ENCODE measurements at regions not wholly inside any gene's neighbourhood (a gene's known extent, or its start where the extent isn't known, plus 50 kb on each side); places are given as distances from the start of the nearest gene placed in this dataset.

DNA sequence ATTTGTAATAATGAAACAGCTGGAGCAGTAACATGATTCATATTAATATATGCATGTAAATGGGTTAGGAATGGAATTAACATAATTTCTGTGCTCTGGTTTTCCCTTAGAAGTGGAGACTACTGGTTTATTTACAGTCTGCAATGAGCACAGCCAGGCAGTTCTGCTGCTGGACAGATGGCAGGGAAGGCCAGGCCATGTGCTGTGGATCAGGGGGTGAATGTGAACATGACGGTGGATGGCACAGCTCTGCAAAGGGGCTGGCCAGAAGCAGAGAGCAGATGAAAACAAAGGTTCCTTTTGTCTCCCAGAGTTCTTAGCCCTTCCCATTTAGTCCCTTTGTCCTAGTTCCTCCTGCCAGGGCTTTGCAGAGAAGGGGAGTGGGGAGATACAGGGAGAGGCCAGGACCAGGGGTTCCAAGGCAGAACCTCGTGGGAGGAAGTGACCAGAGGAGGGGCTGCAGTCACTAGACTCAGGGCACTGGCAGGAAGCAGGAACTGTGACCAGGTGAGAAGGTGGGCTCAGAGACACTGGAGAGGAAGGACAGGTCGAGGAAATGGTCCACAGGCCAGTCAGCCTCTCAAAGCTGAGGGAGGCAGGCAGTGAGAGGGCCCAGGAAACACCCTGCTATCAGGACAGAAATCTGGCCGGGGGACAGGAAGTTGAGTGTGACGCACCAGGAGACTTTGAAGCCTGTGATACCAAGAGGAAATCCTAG lies 112.9 kb upstream of the ATP8B1 start:
- DNase-seq: peak; percentile 47

DNA sequence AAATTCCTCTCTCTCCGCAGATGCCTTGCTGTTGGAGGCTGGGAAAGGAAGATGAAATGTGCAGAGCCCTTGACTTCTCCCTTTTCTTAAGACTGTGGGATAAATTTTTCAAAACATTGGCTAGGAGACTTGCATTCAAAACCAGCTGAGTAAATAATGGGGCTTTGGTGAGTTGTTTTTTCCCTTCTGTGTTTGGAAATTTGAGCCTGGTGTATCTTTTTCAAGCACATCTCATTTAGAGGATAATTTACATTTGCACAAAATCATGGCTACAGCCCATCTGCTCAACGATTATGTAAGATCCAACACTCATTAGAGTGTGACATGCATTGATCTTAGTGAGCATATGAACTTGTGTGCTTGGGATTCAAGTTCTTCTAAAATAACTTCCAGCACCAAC lies 112.1 kb upstream of the ATP8B1 start:
- peak; percentile 89 for DNase-seq

DNA sequence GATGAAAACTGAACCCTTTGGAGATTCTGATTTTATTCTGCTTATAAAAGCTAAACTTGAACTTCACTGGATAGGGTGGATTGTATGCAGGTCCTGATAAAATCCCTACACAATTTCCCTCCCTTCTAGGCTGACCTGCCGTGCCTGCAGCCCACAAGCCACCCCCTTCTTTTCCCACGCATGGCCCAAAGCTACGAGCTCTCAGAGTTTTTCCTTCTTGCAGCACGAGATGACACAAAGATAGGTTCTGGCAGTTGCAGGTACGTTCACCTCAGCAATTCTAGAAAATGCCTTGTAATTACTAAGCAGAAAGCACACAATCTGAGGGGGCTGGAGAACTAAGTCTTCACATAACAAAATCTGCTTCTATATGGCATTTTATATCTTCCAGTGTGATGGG lies 110.6 kb upstream of the ATP8B1 start:
- DNase-seq: no peak

DNA sequence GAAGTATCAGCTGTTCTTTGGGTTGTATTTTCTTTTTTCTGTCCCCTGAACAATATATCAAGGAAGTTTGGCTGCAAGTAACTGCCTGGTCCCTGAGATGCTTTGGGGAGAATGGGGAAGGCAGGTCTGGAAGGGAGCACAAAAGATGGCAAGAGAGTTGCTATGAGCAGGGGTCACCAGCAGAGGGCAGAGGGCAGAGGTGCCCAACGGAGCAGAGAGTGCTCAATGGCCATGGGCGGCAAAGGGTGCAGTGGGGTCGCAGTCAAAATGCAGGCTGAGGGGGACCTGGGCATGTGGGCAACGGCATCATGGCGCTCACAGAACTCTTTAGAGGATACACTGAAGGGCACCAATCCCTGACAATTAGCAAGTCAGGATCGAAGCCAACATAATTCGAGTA lies 107.7 kb upstream of the ATP8B1 start:
- no peak for DNase-seq

DNA sequence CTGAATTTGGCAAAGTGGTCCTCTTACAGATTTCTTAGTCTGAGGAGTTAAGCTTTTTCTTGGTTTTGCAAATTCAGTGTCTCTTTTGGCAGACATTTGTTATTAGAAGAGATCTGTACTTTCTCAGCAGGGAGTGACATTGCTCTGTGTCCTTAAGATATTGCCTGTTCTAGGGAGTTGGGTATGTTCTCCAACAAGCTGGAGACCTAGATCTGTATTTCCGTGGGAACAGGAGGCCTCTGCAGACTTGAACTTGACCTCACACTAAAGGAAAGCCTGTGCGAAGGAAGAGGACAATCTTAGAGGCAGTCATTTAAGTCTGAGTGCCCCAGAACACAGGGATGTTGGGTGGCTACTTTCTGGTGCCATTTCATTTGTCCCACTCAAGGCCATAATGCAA lies 107.0 kb upstream of the ATP8B1 start:
- no peak for DNase-seq

DNA sequence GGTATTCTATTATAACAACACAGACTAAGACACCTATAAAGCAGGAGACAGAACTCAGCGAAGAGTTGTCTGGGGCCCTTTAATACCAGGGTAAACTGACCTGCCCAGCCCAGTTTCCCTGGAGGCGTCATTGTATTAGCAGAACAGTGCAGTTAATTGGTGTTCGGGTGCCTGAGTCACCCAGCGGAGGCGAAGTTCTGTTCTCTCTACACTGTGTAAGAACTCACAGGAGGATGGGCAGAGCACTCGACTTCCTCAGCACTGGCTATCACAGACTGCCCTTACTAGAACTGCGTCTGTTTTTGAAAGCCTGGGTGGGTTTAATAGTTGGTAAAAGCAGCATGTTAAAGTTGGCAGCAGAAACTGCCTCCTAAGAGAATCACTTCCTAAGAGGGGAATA lies 106.5 kb upstream of the ATP8B1 start:
- DNase-seq: no peak

DNA sequence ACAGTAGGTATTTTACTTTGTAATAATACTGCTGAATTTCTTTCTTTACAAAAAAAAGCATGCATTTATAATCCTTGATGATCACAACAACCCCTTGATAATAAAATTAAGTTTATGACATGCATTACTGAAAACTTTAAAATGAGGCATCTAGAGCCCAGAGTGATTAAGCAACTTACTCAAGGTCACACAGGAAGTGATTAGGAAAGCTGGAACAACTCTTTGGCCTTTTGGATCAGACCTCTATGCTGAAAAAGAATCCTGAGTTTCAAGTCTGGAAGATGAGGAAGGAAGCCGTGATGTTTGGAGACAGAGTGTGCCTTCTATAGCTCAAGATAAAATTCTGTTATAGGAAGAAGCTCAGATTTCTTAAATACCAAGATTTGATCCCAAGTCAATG lies 105.0 kb upstream of the ATP8B1 start:
- no peak for DNase-seq

DNA sequence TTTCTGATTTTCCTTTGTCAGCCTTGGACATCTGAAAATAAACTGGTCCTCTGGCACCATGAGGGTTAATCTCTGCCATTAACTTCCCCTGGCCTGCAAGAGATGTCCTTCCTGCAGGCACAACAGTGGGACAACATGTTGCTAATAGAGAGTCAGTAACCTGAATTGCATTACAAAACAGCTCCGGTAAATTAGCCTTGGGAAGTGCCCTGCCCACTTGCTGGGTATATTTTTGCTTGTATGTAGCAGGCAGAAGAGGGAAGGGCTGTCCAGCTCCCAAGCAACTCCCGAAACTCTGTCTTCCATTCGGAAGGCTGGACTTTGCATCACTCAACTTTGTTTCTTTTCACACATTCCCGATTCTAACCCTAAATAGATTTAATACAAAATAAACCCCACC lies 104.4 kb upstream of the ATP8B1 start:
- DNase-seq: no peak

DNA sequence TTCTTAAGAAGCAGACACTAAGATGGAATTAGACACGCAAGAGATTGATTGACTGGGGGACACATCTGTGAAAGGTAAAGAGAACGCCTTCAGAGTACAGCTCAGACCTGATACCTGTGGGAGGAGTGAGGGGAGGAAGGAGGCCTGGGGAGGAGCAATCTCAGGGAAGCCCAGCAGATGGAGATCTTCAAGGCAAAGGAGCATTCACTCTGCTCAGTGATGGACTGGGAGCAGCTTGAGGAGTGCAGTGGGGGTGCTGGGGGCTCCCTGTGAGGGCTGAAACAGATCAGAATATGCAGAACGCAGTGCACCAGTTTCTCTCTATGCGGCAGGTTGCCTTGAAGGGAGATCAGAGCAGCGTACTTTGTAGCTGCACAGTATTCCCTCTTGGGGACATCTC lies 103.7 kb upstream of the ATP8B1 start:
- peak; percentile 16 for DNase-seq

DNA sequence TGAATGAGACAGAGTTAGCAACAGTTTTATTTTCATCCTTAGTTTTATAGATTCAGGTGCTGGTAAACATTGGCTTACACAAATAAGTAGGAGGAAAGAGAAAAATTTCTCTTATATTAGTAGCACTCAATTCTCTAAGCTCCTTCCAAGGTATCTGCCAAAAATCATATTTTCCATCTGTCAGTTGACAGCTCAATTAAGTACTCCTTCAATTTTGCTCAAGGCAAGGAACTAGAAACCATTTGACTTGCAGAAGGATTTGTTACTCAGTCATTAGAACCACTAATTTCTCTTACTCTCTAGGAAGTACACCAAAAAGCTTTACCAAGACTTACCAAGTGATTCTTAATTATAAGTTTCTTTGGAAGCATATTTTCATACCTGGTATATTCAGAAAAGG lies 101.4 kb upstream of the ATP8B1 start:
- no peak for DNase-seq

DNA sequence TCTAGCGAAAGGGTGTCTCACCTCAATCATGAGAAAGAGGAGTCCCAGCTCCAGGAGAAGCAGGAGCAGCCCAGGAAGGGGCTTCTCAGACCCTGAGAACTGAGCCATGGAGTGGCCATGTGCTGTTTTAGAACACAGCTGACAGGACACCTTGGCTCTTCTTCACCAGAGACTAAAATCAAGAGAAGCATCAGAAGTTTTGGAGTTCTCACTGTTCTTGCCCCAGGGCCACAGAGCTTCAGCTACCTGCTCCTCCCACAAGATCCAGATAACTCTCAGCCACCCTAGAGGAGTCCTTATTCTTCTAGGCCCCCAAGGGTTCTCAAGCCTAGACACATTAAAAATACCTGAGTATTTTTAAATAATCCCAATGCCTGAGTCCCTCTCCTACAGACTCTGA lies 99.6 kb upstream of the ATP8B1 start:
- no peak for DNase-seq

DNA sequence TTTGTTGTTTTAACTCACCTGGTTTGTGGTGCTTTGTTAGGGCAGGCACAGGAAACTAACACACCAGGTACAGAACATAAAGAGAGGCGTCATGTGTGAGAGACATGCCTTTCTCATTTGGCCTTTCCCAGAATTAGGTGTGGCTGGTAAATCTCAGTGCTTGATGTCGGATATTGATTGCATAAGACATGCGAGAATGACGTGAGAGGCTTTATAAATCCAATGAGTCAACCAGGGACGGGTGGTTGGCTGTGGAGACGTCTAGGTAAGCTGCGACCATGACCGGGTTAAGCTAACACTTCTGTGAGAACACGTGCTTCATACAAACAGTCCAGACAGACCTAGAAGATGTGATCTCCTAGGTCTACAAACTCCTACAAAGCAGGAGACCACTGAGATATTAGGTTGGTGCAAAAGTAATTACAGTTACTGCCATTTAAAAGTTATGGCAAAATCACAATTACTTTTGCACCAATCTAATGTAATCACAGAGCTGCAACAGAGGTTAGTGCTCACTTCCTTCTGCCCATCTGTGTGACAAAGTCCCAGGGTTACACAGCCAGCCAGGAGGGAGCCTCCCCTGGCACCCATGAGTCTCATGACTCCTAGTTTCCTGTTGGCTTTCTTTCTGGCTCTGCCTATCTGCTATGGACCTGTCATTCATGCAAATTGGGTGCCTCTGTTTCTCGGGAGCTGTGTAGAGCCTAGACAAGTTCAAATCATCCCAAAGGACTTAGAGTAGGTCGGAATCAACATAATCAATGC lies 98.9 kb upstream of the ATP8B1 start:
- DNase-seq: no peak

DNA sequence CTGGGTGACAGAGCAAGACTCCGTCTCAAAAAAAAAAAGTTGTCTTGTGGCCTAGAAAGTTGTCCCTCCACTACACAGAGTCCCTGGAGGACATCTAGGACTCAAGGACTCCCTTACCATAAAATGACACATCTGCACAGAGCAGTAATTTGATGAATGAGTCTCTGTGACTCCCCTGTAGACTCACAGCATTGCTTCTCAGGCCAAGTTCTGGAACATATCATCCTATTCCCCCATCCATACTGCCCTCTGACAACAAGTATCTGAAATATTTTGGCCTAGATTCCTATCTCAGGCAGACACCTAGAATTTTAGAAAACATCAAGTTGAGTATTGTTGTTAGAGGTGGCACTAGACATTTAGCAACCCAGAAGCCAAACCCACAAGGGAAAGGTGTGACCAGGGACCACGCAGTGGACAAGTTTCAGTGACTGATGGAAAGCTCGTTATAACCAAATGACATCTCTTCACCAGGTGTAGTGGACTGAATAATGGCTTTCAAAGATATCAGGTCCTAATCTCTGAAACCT lies 97.9 kb upstream of the ATP8B1 start:
- DNase-seq: no peak

DNA sequence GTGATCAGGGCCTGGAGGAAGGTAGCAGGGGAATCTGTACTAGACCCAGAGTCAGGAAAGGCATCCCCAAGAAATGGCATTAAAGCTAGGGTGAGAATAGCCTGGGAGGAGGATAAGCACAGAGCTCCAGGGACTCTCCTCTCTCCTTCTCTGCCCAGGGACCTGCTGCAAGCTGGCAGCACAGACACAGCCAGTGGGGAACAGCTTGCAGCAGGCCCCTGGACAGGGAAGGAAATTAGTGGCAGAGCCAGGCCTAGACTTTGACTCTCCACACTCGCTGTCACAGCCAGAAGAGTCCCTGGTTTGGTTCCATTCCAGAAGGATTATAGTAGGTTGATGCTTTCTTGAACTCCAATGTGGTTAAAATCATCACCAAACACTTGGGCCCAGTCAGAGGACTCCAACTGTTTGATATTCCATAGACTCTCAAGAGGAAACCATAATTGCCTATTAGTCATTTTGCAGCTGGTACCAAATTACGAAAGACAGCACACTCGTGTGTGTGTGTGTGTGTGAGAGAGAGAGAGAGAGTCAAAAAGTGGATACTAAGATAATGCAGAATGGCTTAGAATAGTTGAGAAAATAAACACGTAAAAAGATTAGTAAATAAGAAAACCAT lies 95.5 kb upstream of the ATP8B1 start:
- DNase-seq: peak; percentile 46

DNA sequence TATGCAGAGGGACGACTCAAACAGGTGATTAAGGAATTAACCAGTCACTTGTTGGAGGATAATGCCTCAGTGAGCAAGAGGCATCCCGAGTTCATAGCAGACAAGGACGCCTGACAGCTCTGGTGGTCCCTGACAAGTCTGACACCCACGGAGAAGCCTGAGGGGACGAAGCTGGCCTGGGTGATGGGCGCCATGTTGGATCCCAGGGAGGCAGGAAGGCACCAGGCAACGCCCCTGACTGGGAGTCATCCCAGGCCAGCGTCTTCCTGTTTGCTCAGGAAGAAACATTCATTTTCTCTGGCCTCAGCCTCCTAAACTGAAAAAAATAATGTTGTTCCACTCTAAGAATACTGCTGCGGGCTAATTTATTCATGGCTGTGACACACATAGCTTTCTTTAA lies 92.1 kb upstream of the ATP8B1 start:
- no peak for DNase-seq

DNA sequence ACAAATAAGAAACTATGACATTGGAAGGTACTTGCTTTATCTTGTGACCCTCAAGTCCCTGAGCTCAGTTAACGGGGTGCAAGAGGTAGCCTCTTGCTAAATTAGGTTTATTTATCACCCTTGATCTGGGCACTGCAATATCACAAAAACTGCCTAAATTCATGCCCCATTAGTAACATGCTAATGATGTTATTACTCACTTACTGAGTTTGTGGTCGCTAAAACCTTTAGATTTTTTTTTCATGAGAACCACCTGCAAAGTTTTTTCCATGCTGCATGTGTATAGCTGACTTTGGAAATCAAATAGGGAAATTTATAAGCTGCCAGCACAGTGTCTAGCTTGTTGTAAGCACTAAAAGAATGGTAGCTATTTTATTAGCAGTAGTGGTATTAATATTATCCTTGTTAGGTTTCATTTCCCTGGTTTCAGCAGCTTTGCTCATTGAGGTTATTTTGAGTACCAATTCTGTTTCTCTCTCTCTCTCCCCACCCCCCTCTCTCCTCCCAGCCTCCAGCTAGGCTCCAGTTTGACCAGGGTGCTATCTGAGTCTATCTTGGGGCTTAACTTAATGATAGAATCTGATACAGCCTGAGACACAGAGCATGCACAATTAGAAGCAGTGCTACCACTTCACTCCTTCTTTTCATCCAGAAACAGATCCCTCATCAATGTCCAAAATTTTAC lies 88.7 kb upstream of the ATP8B1 start:
- DNase-seq: no peak

DNA sequence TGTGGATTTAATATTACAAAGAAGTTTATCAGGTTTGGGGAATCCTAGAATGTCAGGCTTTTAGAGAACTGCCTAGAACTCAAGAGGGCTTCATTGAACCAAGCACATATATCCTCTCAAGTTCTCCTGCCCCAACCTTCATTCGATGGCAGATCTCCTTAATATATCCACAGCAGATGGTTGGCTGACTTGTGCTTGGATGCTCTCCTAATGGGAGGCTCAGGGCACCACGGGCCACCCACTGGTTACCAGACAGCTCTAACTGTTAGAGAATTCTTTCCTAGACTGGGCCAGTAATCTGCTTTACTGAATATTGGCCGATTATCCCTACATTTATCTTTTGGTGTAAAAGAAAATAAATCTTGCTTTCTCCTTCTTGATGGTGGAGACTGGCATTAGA lies 87.2 kb upstream of the ATP8B1 start:
- no peak for DNase-seq

DNA sequence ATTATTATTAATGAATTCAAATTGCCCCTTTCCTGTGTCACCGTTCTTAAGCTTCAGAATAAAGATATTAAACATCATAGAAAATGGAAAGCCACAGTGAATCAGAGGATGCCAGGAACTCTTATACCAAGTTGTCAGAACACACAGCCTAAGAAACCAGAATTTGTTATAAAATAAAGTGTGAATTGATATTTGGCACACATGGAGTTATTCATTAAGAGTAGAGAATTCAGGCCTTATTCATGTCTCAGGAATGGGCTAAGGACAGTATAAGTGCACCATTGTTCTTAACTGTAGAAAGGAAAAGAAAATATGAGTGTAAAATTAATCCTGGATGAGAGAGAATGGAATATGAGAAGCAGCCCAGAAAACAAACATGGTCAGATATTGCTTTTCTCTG lies 86.7 kb upstream of the ATP8B1 start:
- DNase-seq: no peak

DNA sequence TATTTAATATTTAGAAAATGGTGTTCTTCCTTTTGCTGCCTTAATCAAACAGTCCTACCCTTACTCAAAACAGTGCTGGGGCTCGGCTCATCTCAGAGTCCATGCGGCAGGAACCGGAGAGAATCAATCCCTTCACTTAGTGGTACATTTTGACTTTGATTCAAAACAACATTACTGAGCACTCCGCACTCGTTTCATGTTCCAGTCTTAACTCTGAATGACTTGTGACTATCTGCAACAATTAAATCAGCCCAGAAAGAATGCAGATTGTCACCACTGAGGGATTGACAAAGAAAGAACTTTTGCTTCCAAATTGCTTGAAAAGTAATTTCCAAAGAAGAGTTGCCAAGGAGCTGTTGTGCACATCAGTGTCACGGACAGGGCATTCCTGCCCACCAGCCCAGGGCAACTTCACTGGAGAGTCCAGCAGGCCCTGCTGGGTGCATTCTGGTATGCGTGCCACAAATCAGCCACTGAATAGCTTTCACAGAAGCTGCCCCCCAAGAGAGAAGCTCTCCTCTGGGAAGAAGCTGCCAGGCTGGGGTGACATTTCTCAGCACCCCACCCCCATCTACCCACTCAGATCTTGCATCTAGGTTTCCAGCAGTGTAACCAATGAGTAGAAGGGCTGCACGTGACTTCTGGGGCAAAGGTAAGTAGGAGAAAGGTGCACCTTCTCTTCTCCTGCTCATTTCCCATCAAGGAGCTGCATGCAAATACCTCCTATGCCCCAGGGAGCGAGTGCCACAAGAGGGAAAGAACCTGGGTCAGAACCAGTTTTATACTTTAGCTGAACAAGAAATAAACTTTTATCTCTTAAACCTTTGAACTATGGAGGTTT lies 84.6 kb upstream of the ATP8B1 start:
- DNase-seq: no peak

DNA sequence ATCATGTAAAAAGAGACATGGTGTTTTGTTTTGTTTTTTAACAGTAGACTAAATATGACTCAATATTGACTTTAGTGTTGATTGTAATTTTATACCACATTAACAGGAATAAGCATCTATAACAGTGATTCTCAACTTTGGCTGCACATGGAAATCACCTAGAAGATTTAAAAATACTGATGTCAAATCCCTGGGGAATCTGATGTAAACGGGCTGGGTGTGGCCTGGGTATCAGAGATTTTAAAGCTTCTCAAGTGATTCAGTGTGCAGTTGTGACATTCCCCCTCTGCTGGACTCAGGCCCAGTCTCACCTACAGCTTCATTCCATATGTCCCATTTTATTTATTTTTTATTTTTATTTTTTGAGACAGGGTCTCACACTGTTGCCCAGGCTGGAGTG lies 82.8 kb upstream of the ATP8B1 start:
- DNase-seq: no peak

DNA sequence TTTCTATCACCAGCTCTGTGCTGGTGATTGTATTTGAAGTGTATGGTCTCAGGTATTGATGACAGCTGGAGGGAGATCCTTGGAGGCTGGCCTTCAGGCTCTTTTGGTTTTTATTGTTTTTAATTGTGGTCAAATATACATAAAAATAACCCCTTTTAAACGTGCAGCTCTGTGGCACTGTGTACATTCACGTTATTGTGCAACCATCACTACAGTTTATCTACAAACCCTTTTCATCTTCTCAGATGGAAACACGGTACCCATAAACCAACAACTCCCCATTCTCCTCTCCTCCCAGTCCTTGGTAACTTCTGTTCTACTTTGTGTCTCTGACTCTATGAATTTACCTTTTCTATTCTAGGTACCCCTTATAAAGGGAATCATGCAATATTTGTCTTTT lies 79.3 kb upstream of the ATP8B1 start:
- DNase-seq: no peak

DNA sequence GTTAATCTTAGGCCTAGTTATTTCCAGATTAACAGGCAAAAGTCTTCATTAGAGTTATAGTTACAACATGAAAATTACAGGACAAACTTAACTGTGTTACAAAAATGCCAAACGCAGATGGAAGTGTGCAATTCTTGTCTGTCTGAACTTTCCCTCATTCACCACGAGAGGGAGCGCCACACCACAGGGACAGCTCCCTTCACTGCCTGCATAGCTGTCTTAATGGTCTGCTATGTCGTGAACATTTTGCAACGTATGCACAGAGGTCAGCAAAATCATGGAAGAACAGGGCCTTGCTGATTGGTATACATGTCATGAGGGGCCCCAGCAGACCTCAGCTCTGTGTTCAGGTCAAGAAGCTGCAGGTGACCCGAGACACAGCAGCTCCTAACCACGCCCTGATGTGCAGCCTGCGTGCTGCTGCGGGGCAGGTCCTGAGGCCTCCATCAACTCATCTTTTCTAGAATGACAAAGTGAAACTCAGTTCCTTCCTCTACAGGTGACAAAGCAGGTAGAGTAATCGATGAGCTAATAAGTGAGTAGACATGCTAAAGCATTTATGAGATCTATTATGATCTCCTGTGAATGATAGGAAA lies 78.8 kb upstream of the ATP8B1 start:
- peak; percentile 92 for DNase-seq
